AG09309 (cell line): ENCODE measurements at regions not wholly inside any gene's neighbourhood (a gene's known extent, or its start where the extent isn't known, plus 50 kb on each side); places are given as distances from the start of the nearest gene placed in this dataset.

ENCODE experiments used
- DNase-seq: peaks from one replicate; pipeline ENCODE4 v3.0.0-alpha.2; 2010; ENCODE audit warnings: low read depth
- H3K4me3 ChIP-seq: 2 replicates; pipeline ENCODE4 v1.5.1; 2011; ENCODE audit warnings: mild to moderate bottlenecking, low read depth, low read length, moderate library complexity; ENCODE audit not compliant: control insufficient read depth
- TF ChIP-seq, protein P1 (sequence below): IDR thresholded peaks from 2 replicates; pipeline ENCODE4 v1.5.1; 2011; ENCODE audit warnings: mild to moderate bottlenecking, low read depth, low read length, inconsistent platforms; ENCODE audit not compliant: insufficient read depth, control insufficient read depth; ENCODE audit errors: missing control alignments

DNA sequence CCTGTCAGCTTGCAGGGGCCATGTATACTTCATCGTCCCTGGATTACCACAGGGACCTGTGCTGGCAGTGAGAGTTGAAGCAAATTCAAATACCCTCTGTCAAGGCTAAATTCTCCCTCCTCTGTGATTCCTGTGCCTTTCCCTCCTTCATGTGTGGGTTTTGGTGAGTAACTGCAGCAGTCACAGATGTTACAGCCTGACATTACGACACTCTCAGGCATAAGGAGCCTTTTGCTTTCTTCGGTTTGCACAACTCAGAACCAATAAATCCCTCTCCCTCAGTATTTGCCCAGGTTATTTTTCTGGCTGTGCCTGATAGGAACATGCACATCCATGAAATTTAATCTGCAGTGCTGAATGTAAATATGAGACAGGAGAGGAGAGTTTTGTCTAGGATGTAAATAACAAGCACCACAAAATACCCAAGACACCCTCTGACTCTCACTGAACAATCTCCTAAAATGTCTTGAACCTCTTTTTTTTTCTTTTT, 997.2 kb upstream of the GHITM start:
- TF ChIP-seq, protein P1, sequence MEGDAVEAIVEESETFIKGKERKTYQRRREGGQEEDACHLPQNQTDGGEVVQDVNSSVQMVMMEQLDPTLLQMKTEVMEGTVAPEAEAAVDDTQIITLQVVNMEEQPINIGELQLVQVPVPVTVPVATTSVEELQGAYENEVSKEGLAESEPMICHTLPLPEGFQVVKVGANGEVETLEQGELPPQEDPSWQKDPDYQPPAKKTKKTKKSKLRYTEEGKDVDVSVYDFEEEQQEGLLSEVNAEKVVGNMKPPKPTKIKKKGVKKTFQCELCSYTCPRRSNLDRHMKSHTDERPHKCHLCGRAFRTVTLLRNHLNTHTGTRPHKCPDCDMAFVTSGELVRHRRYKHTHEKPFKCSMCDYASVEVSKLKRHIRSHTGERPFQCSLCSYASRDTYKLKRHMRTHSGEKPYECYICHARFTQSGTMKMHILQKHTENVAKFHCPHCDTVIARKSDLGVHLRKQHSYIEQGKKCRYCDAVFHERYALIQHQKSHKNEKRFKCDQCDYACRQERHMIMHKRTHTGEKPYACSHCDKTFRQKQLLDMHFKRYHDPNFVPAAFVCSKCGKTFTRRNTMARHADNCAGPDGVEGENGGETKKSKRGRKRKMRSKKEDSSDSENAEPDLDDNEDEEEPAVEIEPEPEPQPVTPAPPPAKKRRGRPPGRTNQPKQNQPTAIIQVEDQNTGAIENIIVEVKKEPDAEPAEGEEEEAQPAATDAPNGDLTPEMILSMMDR: no peak
- H3K4me3 ChIP-seq: no peak overlapping the region
- DNase-seq: no peak

DNA sequence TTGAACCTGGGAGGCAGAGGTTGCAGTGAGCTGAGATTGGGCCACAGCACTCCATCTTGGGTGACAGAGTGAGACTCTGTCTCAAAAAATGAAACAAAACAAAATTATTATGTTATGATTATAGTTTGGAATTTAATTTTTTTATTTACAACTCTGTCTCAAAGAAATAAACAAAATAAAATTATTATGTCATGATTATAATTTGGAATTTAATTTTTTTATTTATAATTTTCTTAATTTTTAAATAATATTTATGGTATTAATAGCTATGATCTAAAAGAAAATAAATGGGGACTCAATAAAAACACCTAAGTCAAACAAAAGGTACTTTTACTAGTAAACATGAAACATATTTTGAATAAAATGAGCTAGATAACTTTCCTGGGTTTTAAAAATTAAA, 994.8 kb upstream of the GHITM start:
- no peak overlapping the region for H3K4me3 ChIP-seq
- no peak for DNase-seq
- TF ChIP-seq, protein P1: no peak

DNA sequence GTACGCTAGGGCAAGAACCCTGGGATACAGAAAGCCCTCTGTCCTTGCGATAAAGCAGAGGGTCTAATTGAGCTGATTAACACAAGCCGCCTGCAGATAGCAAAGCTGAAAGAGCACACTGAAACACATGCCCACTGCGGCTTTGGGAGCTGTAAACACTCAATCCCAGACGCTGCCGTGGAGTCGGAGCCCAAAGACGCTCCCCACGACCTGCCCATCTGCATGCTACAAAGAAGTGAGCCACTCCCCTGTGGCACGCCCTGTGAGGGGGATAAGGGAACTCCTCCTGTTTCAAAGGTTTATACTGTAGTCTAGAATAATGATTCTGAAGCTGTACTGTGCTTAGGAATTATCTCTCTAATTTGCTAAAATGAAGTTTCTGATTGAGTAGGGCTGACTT, 985.6 kb upstream of the GHITM start:
- DNase-seq: no peak
- TF ChIP-seq, protein P1: no peak
- no peak overlapping the region for H3K4me3 ChIP-seq

DNA sequence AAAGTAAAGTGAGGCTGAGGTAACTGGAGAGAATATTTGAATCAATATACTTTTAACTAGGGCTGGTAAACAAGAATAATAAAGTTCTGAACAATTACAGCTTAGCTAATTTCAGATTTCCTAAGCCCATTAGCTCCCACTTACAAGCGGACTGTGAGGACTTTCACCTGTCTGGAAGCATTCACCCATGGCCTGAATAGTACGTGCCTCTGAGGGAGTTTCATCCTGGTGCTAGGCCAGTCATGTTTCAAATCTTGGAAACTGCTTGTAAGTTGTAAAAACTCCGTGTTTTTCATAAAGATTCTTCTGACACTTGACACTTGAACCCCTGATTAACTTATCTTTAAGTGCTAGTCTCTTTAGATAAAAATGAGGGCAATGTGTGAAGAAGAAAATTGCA, 975.2 kb upstream of the GHITM start:
- no peak overlapping the region for H3K4me3 ChIP-seq
- no peak for DNase-seq
- TF ChIP-seq, protein P1: no peak

DNA sequence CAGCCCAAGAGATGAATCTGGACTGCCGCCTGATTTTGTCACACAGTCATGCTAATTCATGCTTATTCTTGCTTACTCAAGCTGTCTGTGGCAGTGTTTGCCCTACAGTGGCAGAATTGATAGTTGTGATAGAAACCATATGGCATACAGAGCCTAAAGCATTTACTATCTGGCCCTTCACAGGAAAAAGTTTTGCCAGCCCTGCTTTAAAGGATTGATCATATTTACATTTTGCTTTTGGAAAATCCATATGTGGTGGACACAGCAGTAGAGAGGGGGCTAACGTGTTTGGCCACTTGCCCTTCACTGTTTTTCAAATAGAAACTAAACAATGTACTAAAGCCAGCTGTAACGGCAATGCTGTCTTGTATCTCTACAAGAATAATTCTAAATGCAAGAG, 974.0 kb upstream of the GHITM start:
- DNase-seq: no peak
- TF ChIP-seq, protein P1: no peak

DNA sequence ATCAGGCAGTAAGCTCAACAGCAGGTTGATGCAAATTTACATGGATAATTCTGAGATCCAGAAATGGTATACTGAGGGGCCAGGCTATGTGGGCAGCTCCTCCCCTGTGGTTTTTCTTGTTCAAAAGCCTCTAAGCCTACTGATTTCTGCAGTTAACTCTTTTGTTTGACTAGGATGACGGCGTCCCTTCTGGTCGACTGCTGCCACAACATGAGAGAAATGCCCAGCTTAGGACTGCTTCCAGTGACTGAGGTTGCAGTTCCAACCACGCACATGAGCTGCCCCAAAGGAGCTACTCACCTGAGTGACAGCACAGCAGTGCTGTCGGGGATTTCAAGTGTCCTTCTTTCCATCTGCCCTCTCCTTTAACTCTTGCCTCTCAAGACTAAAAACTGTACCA, 973.0 kb upstream of the GHITM start:
- H3K4me3 ChIP-seq: no peak overlapping the region
- no peak for DNase-seq
- TF ChIP-seq, protein P1: no peak

More for the DNA sequence above, 974.0 kb upstream of the GHITM start:
- no peak overlapping the region for H3K4me3 ChIP-seq

DNA sequence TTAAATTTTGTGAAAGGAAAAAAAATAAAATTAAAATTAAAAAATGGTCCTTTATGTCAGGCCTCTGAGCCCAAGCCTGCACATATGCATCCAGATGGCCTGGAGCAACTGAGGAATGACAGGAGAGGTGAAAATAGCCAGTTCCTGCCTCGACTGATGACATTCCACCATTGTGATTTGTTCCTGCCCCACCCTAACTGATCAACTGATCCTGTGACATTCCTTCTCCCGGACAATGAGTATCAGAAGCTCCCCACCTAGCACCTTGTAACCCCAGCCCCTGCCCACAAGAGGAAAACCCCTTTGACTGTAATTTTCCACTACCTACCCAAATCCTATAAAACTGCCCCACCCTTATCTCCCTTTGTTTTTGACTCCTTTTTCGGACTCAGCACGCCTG, 972.2 kb upstream of the GHITM start:
- no peak for DNase-seq
- TF ChIP-seq, protein P1: no peak
- H3K4me3 ChIP-seq: no peak overlapping the region
